ENCODE measurements at regions not wholly inside any gene's neighbourhood (a gene's known extent, or its start where the extent isn't known, plus 50 kb on each side); places are given as distances from the start of the nearest gene placed in this dataset.
"Not testable (repeated sequence)": the region's sequence is repeated elsewhere in the genome, so short reads cannot be mapped to it uniquely, and the experiment has no call there.

DNA sequence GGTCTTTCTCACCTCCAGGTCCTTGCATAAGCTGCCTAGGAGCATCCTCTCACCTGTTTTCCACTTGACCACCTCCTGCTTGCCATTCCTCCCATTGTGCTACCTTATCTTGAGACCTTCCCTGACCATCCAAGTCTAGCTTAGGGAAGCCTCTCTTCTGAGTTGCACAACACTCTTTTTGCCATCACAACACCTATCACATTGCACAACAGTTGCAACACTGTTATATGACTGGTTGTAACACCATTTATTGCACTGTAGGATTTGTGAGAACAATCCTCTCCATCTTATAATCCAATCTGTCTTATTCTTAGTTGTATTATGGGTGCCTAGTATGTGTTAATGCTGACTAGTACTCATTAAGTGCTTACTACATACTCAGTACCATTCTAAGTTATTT is 488.7 kb downstream of the OMA1 start:
- no peak for DNase-seq

DNA sequence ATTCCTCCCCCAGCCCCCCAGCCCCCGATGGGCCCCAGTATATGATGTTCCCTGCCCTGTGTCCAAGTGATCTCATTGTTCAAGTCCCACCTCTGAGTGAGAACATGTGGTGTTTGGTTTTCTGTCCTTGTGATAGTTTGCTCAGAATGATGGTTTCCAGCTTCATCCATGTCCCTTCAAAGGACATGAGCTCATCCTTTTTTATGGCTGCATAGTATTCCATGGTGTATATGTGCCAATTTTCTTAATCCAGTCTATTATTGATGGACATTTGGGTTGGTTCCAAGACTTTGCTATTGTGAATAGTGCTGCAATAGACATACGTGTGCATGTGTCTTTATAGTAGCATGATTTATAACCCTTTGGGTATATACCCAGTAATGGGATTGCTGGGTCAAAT is 495.3 kb downstream of the OMA1 start:
- not testable (repeated sequence) for DNase-seq

DNA sequence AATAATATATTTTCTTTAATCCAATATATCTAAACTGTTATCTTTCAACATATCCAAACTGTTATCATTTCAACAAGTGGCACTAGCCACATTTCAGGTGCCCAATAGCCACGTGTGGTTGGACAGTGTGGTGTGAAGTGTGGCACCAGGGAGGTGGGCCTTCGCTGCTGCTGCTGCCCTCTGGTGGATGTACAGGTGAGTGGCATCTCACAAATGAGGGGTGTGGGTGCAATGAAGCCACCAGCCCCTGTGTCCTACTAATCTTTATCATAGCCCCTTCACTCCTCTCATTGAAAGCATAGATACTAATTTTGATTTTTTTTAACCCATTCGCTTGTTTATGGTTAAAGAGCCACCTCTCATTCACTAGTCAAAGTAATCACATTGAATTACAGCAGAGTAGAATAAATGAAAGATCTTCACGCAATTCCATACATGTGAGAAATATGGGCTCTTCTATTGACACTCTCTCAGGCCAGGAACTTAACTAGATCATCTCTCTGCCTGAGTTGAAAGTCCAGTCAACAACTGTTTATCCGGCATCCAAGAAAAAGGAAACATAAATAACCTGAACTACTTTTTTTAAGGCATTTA is 499.2 kb downstream of the OMA1 start:
- DNase-seq, result no peak

DNA sequence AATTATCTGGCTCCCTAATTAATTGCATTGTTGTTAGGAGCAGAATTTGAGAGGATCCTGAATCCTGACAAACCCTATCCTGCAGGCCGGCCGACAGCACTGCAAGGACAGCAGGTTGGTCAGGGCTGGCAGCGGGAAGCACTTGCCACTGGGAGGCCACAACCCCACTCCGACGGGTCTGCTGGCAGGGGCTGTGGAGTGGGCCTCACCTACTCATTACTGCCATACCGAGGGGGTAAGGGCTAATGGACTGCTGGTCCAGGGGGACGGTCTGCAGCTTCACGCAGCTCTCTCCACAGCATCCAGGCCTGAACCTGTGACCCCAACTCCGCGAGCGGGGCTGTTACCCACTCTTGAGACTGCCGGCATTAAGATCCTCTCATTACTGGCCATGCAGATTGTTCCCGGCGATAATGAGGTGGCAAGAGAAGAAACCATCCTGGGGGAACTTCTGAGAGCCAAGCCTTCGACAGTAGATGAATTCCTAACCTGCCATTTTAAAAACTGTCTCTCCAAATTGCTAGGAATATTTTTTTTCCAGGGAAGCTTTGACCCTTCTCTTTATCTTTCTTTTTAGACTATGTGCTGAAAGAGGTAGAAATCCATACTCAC is 501.3 kb downstream of the OMA1 start:
- DNase-seq, result no peak

DNA sequence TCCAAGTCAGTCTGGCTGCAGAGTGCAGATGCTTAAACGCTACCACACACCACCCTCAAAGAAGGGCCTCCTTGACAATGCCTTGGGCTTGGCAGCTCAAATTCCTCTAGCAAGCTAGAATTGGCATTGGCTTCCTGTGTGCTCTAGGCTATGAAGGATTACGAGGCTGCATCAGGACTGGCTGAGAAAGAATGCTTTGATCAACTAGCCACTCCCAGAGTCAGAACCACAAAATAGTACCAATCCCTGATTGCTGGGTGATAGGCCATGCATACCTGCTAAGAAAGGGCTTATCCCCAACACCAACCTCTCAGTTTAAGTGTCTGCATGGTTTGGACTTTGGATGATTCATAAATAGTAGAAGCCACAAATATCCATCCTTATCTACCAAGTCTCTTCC is 504.9 kb downstream of the OMA1 start:
- DNase-seq, result no peak

DNA sequence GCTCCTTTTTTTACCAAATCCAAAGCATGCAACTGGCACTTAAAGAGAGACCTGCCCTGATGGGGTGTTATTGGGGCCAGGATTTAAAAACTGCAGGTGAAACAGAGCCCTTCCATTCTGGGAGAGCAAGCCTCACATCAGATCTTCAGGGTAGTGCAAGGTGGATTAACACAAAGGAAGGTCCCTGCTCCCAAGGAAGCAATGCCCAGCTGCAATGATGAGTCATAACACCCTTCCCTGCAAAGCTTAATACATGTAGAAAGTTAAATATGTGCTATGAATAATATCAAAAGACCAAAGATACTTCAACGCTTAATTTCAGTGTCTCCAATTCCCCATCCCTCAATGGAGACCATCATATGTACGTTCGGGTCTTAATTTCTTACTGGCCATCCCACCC is 508.0 kb downstream of the OMA1 start:
- no peak for DNase-seq

DNA sequence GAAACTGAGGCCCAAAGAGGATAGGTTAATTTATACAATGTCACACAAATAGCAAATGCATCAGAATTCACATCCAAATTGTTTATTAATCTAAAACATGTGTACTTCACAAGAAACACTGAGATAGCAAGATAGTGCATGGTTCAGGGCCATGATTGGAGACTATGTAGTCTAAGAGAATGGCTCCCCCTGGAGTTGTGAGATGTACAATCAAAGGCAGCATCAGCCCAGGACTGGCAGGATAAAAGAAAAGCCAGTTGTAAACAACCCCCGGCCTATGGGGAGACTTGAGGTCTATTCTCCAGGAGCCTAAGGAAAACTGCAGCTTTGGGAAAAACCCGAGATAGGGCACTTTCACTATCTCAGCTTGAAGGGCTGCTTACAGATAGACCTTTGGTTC is 511.0 kb downstream of the OMA1 start:
- no peak for DNase-seq

DNA sequence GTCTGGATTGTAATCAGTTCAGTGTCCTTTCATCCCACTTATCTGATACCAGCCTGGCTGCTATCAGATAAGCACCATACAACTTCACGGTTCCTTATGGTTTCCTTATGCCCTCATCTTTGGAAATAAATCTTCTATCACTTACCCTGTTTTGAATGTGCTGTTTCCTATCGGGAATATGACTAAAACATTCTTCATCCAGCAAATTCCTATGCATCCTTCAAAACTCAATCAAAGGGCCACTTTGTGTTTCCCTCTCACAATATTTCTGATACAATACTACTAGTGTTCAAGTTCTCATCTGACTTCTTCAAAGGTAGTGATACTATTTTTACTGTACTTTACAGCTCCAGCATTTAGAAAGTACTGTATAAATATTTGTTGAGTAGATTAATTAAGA is 513.2 kb downstream of the OMA1 start:
- no peak for DNase-seq

DNA sequence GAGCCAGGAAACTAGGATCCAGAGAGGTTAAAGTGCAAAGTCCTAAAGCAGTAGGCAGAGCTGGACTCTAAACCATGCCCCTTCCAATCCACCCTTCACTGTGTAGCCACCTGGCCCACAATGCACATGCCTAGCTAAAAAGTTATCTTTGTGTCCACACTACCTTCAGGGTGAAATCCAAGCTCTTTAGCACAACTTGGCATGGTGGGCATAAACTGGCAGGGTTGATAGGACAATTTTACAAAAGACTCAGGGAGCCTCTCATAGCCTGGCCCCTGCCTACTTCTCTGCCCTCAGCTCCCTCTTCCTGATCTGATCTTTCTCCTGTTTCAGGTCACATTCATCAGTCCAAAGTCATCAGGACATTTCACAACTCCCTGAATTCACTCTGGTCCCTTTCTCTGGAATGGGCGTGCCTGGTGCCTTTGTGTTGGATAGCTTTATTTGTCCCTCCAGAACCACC is 513.9 kb downstream of the OMA1 start:
- no peak for DNase-seq

DNA sequence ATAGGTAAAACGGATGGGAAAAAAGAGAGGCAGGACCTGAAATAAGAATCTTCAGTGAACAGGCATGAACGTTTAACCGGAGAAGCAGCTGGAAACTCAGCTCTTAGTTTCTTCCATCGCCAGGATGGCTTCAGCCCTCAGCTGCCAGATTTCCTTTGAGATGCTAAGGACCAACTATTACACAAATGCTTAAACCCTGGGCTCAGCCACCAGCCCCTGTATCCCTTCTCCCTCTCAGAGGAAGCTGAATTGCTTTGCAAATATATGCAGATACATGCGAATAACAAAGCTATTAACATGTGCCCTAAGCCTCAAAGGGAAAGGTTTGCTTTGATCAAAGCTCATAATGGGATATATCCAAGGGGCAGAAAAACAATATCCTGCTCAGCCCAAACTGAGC is 515.1 kb downstream of the OMA1 start:
- DNase-seq, result no peak

DNA sequence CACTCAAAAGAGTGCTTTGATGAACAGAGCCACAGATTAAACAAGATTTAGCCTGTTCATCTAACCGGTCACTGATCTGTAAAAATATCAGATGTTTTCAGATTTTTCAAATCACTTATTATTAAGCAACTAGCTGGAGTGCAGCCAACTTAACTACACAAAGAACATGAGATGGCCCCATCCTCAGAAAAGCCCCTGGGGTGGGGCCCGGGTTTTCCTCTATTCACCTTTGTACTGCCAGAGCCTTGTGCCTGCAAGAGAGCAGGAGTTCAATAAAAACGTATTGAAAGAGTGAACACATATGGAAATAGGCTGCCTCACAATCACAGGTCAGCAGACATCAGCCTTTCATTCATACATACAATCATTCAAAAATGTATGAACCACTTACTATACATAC is 516.1 kb downstream of the OMA1 start:
- DNase-seq, result no peak

DNA sequence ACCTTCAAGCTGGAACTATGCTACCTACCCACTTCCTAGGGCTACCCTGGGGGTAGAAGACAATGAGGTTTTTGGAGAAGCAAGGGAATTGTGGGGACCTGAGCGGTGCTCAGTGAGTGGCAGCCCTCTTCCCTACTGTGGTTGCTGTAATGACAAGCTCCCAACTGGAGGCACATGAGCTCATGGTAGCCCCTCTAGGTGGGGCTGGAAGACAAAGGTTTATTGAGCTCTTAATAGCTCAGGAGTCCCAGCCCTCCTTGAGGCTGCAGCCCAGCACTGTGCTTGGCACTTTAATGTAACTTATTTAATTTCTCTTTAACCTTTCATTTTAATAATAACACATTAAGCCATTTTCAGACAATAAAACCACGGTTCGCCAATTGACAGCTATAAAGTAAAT is 528.9 kb downstream of the OMA1 start:
- no peak for DNase-seq

DNA sequence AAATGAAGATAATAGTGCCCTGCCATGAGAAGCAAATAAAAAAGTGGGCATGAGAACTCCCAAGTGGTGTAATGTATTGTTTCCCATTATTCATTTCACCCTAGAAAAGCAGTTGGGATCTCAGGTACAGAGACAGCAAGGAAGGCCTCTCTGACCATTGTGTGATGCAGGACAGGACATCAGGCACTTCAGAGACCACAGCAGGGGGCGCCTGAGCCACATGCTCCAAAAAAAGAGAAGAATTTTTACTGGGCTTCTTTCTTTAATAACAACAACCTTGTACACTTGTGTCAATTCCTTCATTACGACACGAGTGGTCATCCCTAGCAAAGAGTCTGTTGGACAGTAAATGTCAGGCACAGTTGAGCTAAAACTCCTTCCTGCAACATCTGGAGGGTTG is 533.3 kb downstream of the OMA1 start:
- no peak for DNase-seq

DNA sequence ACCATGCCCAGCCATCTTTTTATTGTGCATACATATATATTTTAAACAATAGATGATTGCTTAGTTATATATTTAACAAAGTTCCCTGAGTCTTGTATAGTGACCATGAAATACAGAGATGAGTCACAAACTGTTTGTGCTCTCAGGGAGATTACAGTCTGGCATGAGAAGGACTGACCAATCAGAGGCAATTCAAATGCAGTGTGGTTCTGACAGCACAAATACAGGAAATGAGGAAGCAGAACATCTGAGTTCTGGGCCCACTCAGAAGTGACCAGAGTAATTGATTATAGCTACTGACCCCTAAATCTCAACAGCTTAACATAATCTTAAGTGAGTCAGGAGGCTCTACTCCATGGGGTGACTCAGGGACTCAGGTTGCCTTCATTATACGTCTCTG is 534.5 kb downstream of the OMA1 start:
- no peak for DNase-seq

DNA sequence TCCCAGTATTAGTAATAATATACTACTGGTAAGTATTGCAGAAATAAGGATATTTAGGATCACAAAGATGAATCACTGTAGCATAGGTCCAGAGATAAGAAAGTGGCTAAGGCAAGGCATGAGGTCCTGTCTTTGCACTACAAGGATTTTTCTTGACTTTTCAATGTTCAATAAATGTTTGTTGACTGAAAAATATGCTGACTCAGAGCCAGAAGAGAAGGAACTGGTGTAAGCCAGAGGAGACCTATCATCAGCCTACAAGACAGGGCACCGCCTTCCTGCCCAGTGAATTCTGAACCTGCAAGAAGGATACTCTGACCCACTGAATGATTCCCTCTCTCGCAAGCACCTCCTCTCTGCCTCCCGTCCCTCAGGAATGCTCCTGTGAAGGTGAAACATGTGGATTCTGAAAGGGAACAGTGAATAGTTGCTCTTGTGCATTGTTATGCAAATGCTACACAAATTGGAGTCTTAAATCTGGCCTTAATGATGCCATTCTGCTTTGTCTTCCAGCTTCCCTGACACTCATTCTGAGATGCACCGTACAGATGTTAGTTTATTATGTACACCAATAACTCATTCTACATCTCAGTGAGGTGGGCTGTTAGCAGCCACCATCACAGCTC is 540.0 kb downstream of the OMA1 start:
- DNase-seq, result no peak

DNA sequence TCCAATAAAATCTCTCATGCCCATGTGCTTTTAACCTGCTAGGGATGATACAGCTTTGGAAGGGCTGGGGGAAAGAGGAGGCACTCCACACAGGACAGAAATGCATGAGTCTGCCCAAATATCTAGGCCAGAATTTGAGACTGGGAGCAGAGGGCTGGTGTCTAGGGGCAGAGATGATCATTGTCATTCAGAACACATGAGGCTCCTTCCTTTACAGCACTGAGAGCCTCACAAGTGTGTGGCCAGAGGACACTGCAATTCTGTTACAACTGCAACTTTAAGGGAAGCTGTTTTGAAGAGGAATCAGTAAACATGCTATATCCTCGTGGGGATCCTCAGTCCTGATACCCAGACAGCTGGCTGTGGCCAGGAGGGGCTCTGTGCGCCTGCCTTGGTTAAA is 541.3 kb downstream of the OMA1 start:
- no peak for DNase-seq

DNA sequence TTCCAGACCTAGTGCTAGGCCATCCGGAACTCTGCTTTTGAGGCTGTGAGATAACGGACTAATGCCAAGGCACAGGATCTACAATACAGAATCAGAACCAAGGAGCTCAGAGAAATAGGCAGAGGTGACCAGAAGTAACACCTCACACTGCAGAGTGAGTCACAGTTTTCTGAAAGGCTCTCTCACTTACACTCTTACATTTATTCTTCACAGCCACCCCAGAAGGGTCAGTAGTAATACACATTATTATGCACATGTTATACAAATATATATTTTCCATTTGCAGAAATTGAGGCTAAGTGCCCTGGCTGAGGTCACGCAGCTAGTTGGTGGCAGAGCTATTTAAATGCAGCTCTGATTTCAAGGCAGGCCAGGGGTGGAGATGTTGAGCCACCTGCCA is 542.5 kb downstream of the OMA1 start:
- DNase-seq, result no peak

DNA sequence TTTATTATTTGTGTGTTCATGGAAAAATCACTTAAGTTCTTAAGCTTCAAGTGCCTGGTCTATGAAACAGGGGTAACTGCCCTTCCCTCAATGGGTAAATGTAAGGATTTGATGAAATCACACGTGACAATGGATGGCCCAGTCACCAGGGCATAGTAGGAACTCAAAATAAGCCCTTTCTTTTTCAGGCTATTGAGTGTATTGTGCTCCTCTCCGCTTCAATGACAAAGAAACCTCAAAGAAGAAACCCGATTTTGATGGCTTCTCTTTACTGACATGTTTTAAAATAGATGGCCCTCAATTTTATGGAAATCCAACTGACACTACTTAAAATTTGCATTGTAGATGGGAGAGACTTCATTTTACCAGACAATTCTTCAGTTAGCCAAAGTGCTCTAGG is 543.5 kb downstream of the OMA1 start:
- DNase-seq, result no peak

DNA sequence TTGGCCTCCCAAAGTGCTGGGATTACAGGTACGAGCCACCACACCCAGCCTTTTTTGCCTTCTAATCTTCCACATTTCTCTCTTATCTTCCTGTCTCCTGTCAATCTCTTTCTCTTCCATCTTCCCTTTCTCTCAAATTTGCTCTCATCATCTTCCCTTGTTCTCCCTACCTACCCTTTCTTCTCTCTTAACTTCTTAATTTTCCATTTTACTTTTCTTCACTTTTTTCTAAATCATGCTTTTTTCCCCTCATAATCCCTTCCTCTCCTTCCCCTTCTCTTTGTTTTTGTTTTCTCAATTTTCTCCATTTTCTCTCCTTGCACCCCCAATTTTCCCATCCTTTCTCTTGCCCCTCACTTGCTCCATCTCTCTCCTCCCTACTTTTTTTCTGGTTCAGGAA is 545.7 kb downstream of the OMA1 start:
- DNase-seq, result no peak

DNA sequence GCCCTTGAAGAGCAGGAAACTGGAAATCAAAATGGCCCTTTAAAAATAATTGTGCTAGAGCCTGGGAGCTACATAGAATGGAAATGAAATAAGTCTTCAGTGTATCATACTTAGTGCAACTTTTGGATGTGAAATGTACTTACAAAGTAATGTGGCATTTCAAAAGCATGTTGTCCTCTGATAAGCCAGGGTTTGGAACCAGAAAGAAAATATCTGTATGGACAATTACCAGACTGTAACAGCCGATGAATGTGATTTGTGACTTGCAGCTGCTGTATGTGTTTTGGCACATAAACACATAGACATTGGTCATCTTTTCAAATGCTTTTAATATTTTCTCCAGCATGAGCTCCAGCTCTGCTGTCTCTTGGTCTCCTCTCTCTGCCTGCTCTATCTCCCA is 546.4 kb downstream of the OMA1 start:
- no peak for DNase-seq

DNA sequence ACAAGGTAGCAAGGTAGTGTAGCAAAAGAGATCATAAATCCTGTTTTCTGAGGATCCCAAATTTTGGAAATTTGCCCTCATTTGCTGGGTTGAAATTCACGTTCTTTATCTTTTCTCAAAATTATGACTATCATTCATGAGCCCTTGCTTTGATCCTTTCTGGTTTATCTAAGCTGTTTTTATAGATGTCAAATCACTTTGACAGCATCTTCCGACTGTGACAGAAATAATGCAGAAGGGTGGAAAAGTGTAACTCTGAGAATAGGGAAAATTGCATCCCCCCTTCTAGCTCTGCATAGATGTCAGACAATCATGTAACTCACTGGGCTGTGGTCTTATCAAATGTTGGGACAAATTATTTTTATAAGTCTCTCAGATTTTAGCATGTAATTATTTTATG is 550.1 kb downstream of the OMA1 start:
- DNase-seq, result no peak

DNA sequence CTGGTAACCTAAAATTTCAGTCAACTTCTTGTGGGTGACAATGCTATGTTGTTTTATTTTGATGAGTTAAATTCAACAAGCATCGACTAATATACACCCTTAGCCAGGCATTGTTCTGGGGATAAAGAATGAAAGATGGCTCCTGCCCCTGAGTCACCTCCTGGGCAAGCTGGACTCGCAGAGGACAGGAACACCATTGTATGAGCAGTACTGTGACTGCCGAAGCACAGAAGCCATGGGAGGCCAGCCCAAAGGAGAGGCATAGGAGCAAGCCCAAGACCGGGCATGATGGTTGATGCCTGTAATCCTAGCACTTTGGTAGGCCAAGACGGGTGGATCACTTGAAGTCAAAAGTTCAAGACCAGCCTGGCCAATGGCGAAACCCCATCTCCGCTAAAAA is 555.2 kb downstream of the OMA1 start:
- no peak for DNase-seq

DNA sequence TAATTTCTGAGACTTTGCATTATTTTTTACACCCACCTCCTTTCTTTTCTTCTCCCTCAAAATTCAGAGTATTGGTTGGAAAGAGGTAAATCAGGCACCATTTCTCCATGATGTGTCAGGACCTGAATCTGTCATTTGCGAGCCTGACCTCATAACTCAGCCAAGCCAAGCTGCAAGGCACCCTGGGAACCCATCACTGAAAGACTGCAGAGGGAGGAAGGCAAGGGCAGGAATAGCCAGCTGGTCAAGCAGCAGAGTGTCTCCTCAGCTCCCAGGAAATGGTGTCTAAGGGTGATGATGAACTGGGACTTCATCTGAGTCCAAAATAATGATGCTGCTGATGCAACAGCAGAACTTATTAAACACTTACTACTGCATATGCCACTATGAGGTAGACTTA is 556.6 kb downstream of the OMA1 start:
- no peak for DNase-seq

DNA sequence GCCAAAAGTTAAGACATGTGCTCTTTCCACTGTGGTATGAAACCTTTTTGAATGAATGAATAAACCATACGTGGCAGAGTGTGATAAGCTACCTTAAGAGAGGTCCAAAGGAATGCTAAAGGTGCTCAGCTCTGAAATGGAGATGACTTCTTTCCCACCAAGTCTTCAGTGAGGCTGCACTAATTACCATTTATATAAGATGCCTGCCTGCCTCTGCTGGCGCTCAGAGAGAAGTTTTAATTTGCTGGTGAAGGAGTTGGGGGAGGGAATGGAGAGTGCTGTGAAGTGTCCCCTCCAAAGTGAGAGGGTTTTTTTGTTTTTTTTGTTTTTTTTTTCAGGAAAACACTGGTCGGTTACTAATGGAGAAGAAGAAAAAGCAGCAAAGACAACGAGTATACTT is 559.0 kb downstream of the OMA1 start:
- DNase-seq, result no peak

DNA sequence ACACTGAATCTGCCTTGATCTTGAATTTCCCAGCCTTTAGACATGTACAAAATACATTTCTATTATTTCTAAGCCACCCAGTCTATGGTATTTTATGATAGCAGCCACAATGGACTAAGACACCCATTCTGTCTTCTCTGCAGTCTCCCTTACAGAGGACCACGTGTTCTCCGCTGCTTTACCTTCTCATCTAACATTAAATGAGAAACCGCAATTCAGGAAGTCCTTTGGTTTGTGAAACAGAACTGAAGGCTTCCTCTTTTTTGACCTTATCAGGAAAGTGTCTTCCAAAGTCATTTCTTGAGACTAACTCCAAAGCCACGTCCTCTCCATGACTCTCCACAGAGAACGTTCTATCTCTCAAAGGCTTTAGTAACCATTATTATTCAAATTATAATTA is 560.1 kb downstream of the OMA1 start:
- no peak for DNase-seq
